HUES48 (cell line): ENCODE measurements at regions not wholly inside any gene's neighbourhood (a gene's known extent, or its start where the extent isn't known, plus 50 kb on each side); places are given as distances from the start of the nearest gene placed in this dataset.

Experiments
- H3K27ac ChIP-seq: one replicate; pipeline ENCODE4 v1.7.0; 2013; ENCODE audit warnings: low read depth, low read length, inconsistent platforms
- H3K27me3 ChIP-seq: 2 replicates; pipeline ENCODE4 v1.6.1; 2013; ENCODE audit warnings: mild to moderate bottlenecking, low read length; ENCODE audit not compliant: control insufficient read depth, insufficient read depth
- H3K36me3 ChIP-seq: 2 replicates; pipeline ENCODE4 v1.6.1; 2013; ENCODE audit warnings: low read length; ENCODE audit not compliant: control insufficient read depth, insufficient read depth
- H3K4me1 ChIP-seq: 2 replicates; pipeline ENCODE4 v1.6.1; 2013; ENCODE audit warnings: mild to moderate bottlenecking, low read length; ENCODE audit not compliant: control insufficient read depth, insufficient read depth
- H3K4me3 ChIP-seq: 2 replicates; pipeline ENCODE4 v1.5.1; 2013; ENCODE audit warnings: mild to moderate bottlenecking, low read depth, low read length
- H3K9ac ChIP-seq: 2 replicates; pipeline ENCODE4 v1.6.1; 2013; ENCODE audit warnings: mild to moderate bottlenecking, low read depth, low read length, moderate library complexity
- H3K9me3 ChIP-seq: 2 replicates; pipeline ENCODE4 v1.6.1; 2013; ENCODE audit warnings: low read length; ENCODE audit not compliant: control insufficient read depth, insufficient read depth

DNA sequence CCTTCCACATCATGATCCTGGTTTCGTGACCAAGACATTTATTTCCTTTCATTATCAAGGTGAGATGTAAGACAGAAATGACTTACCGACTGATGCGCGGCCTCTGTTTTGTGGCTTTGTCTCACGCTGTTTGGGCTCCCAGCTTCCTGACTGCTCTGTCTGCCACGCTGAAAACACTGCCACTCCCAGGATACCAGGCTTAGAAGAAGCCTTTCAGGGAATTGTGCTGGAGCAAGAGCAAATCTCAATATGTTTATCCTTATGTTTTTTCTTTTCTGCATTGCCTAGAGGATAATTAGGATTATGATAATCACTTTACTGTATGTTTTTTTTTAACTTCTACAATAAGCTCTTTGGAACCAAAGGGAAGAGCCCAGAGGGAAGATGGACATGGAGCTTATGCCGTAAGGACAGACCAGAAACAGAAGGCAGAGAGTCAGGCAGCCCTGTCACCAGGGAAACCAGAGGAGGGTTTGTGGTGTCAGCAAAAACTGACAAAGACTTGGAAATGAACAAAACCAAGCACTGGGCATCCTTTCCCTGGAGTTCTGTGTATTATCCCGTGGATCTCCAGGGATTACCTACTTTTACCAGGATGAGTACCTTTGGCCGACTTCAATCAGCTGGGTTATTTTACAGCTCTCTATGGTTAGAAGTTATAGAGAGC, 68.2 kb upstream of the ISX start:
- H3K4me1 ChIP-seq, result no peaks in the 10 kb centered on the region

GRCh38 chr22:34998921-34999320, 67.0 kb upstream of the ISX start:
- H3K4me3 ChIP-seq, result no peak overlapping the region
- H3K36me3 ChIP-seq, result no peaks in the 10 kb centered on the region
- H3K4me1 ChIP-seq, result no peaks in the 10 kb centered on the region
- no peaks in the 10 kb centered on the region for H3K27me3 ChIP-seq
- no peaks in the 10 kb centered on the region for H3K9me3 ChIP-seq
- no peak overlapping the region for H3K9ac ChIP-seq
- no peak overlapping the region for H3K27ac ChIP-seq

More for the DNA sequence above, 68.2 kb upstream of the ISX start:
- H3K4me3 ChIP-seq, result no peak overlapping the region
- no peaks in the 10 kb centered on the region for H3K27me3 ChIP-seq
- H3K36me3 ChIP-seq, result no peaks in the 10 kb centered on the region
- H3K9ac ChIP-seq, result no peak overlapping the region
- H3K27ac ChIP-seq, result no peak overlapping the region
- no peaks in the 10 kb centered on the region for H3K9me3 ChIP-seq

GRCh38 chr22:35008213-35008612, 57.7 kb upstream of the ISX start:
- Histone ChIP-seq H3K27ac (no peak overlapping the region), H3K4me1 (no peaks in the 10 kb centered on the region), H3K27me3 (no peaks in the 10 kb centered on the region), H3K9me3 (no peaks in the 10 kb centered on the region), H3K36me3 (no peaks in the 10 kb centered on the region), H3K4me3 (no peak overlapping the region), H3K9ac (no peak overlapping the region)

- Histone ChIP-seq H3K9me3 (no peaks in the 10 kb centered on the region), H3K27ac (no peak overlapping the region), H3K4me3 (no peak overlapping the region), H3K9ac (no peak overlapping the region), H3K36me3 (no peaks in the 10 kb centered on the region), H3K4me1 (no peaks in the 10 kb centered on the region), H3K27me3 (no peaks in the 10 kb centered on the region)
Observed at GRCh38 chr22:35010543-35010942, 55.4 kb upstream of the ISX start.

DNA sequence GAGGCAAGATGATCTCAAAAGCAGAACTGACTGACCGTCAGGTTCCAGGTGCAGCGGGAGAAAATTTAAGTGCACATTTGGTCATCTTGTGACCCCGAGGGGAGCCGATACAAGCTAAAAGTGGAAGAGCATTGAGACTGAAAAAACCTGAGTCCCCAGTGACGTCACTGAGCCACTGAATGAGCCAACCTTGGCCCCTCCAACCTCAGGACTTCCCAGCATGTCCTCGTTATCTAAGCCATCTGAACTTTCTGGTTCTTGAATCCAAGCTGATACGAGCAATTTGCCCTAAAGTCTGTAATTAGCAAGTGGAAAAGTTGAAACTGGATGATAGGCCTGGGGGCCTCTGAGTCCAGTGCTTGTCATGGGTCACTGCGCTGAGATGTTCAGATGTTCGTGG, 51.1 kb upstream of the ISX start:
- no peaks in the 10 kb centered on the region for H3K36me3 ChIP-seq
- no peak overlapping the region for H3K4me3 ChIP-seq
- H3K4me1 ChIP-seq, result no peaks in the 10 kb centered on the region
- no peak overlapping the region for H3K27ac ChIP-seq
- H3K27me3 ChIP-seq, result no peaks in the 10 kb centered on the region
- no peak overlapping the region for H3K9ac ChIP-seq
- H3K9me3 ChIP-seq, result no peaks in the 10 kb centered on the region
